Endodermal cell (in vitro differentiated cells): ENCODE measurements at regions not wholly inside any gene's neighbourhood (a gene's known extent, or its start where the extent isn't known, plus 50 kb on each side); places are given as distances from the start of the nearest gene placed in this dataset.

ENCODE experiments used
- DNase-seq: peaks from one replicate; pipeline ENCODE4 v3.0.0-alpha.2; 2017
- H3K27ac ChIP-seq: 2 replicates; pipeline ENCODE4 v1.5.1; 2013; ENCODE audit warnings: mild to moderate bottlenecking, low read depth, low read length, moderate library complexity
- H3K27me3 ChIP-seq: 2 replicates; pipeline ENCODE4 v1.6.1; 2013; ENCODE audit warnings: mild to moderate bottlenecking, low read length, moderate library complexity; ENCODE audit not compliant: insufficient read depth, control insufficient read depth, poor library complexity, severe bottlenecking
- H3K36me3 ChIP-seq: 2 replicates; pipeline ENCODE4 v1.7.0; 2013; ENCODE audit warnings: mild to moderate bottlenecking, low read length, moderate library complexity; ENCODE audit not compliant: control insufficient read depth, insufficient read depth
- H3K4me1 ChIP-seq: one replicate; pipeline ENCODE4 v1.7.0; 2013; ENCODE audit warnings: low read length; ENCODE audit not compliant: control insufficient read depth, insufficient read depth
- H3K4me3 ChIP-seq: 2 replicates; pipeline ENCODE4 v1.5.1; 2013; ENCODE audit warnings: mild to moderate bottlenecking, low read length, moderate library complexity
- H3K9ac ChIP-seq: 2 replicates; pipeline ENCODE4 v1.6.1; 2013; ENCODE audit warnings: mild to moderate bottlenecking, low read length, moderate library complexity; ENCODE audit not compliant: poor library complexity, severe bottlenecking; ENCODE audit errors: extremely low read depth
- H3K9me3 ChIP-seq: 2 replicates; pipeline ENCODE4 v1.6.1; 2013; ENCODE audit warnings: mild to moderate bottlenecking, low read length, moderate library complexity; ENCODE audit not compliant: control insufficient read depth
- H3K27ac Mint-ChIP-seq: 2 replicates; pipeline ENCODE4 v1.8.0; 2020; ENCODE audit warnings: mixed read lengths
- H3K27me3 Mint-ChIP-seq: 2 replicates; pipeline ENCODE4 v1.8.0; 2021; ENCODE audit warnings: mild to moderate bottlenecking, mixed read lengths; ENCODE audit not compliant: insufficient read depth
- H3K36me3 Mint-ChIP-seq: 2 replicates; pipeline ENCODE4 v1.8.0; 2020; ENCODE audit warnings: low read depth, mixed read lengths
- H3K4me1 Mint-ChIP-seq: 2 replicates; pipeline ENCODE4 v1.8.0; 2020; ENCODE audit warnings: mixed read lengths
- H3K4me3 Mint-ChIP-seq: 2 replicates; pipeline ENCODE4 v1.8.0; 2020; ENCODE audit warnings: mild to moderate bottlenecking, moderate library complexity, mixed read lengths
- H3K9me3 Mint-ChIP-seq: 2 replicates; pipeline ENCODE4 v1.8.0; 2020; ENCODE audit warnings: mild to moderate bottlenecking, mixed read lengths
- CTCF ChIP-seq: fragments of 200-600 bp; sonication (generic); conservative IDR thresholded peaks from 2 replicates; pipeline ENCODE4 v1.5.0; 2021; ENCODE audit warnings: antibody characterized with exemption, mild to moderate bottlenecking
- WGBS, 2 experiments: methylation state at CpG; one replicate each; pipeline versions ENCODE4 v1.1.5 to v1.1.7; 2013; ENCODE audit warnings: missing lambda C conversion rate in 2 of 2, mixed read lengths in 1 of 2; ENCODE audit not compliant: insufficient coverage in 1 of 2, insufficient read length in 1 of 2; 5-methylcytosine and 5-hydroxymethylcytosine counted together

DNA sequence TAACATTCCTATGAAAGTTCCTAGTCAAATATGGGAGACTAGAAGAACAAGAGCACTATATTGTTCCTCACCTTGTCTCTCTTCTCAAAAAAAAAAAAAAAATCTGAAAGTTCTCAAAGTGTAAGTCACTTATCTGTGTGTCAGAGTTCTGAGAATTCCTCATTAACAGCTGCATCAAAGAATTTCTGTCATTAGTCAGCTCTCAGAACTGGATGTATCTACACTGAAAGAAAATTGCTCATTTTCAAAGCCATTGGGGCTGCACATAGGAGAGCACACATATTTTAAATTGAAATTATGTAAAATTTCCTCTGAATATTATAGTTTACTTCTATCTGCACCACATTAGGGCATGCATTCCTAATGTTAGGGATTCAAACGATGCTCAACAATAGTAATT lies 99.5 kb upstream of the FTMT start:
- Histone ChIP-seq H3K27ac (no peak overlapping the region), H3K36me3 (no peaks in the 10 kb centered on the region), H3K9ac (no peak overlapping the region), H3K4me3 (no peak overlapping the region), H3K9me3 (no peaks in the 10 kb centered on the region), H3K4me1 (no peaks in the 10 kb centered on the region), H3K27me3 (no peaks in the 10 kb centered on the region)
- no peak overlapping the region for H3K27ac Mint-ChIP-seq
- no peaks in the 10 kb centered on the region for H3K4me1 Mint-ChIP-seq
- no peak for DNase-seq
- no peaks in the 10 kb centered on the region for H3K9me3 Mint-ChIP-seq
- no peak for TF ChIP-seq CTCF
- no CpG with 5 or more reads among the region's 1 CpG for WGBS, 2 experiments
- no peak overlapping the region for H3K4me3 Mint-ChIP-seq
- H3K27me3 Mint-ChIP-seq: no peaks in the 10 kb centered on the region
- H3K36me3 Mint-ChIP-seq: no peaks in the 10 kb centered on the region

GRCh38 chr5:121755266-121755665 lies 96.4 kb upstream of the FTMT start:
- Histone ChIP-seq H3K4me1 (peaks cover 2% of the 10 kb centered on the region), H3K9me3 (no peaks in the 10 kb centered on the region), H3K9ac (no peak overlapping the region), H3K36me3 (no peaks in the 10 kb centered on the region), H3K4me3 (no peak overlapping the region), H3K27ac (no peak overlapping the region), H3K27me3 (no peaks in the 10 kb centered on the region)
- Mint-ChIP-seq H3K9me3 (no peaks in the 10 kb centered on the region), H3K4me1 (peaks cover 9% of the 10 kb centered on the region), H3K36me3 (no peaks in the 10 kb centered on the region), H3K4me3 (no peak overlapping the region), H3K27ac (no peak overlapping the region), H3K27me3 (no peaks in the 10 kb centered on the region)
- no peak for TF ChIP-seq CTCF
- DNase-seq: no peak
- 88 to 90% methylated on average over 1 to 3 of the region's 4 CpGs for WGBS, 2 experiments

- Histone ChIP-seq H3K27ac (no peak overlapping the region), H3K27me3 (no peaks in the 10 kb centered on the region), H3K4me1 (peaks cover 2% of the 10 kb centered on the region), H3K9me3 (no peaks in the 10 kb centered on the region), H3K36me3 (no peaks in the 10 kb centered on the region), H3K9ac (no peak overlapping the region), H3K4me3 (no peak overlapping the region)
- H3K27me3 Mint-ChIP-seq: no peaks in the 10 kb centered on the region
- H3K4me3 Mint-ChIP-seq: no peak overlapping the region
- H3K27ac Mint-ChIP-seq: no peak overlapping the region
- no peak for TF ChIP-seq CTCF
- H3K4me1 Mint-ChIP-seq: peaks cover 13% of the 10 kb centered on the region
- DNase-seq: no peak
- H3K36me3 Mint-ChIP-seq: no peaks in the 10 kb centered on the region
- WGBS, 2 experiments: 97 to 100% methylated on average over 1 to 2 of the region's 2 CpGs
- no peaks in the 10 kb centered on the region for H3K9me3 Mint-ChIP-seq
Observed at GRCh38 chr5:121757753-121758152, 93.9 kb upstream of the FTMT start.
